CD14-positive monocyte (primary cell): ENCODE measurements at regions not wholly inside any gene's neighbourhood (a gene's known extent, or its start where the extent isn't known, plus 50 kb on each side); places are given as distances from the start of the nearest gene placed in this dataset.

Experiments used
- DNase-seq, 3 donors: peaks; one replicate each; pipeline ENCODE4 v3.0.0-alpha.2; 2011 to 2022
- H2AFZ ChIP-seq: 2 replicates; pipeline ENCODE4 v1.6.0; 2012; ENCODE audit warnings: mild to moderate bottlenecking, low read depth, low read length, inconsistent platforms; ENCODE audit not compliant: insufficient read depth, poor library complexity, severe bottlenecking
- H3K27ac ChIP-seq, 2 donors: 1 replicate in 1 of 2; 2 replicates in 1 of 2; pipeline ENCODE4 v1.5.1; 2012 to 2013; ENCODE audit warnings: low read length in 2 of 2, control low read depth in 1 of 2, inconsistent platforms in 1 of 2, low read depth in 1 of 2, mild to moderate bottlenecking in 1 of 2
- H3K27me3 ChIP-seq, 2 donors: one replicate each; pipeline versions ENCODE4 v1.6.0 to v1.6.1; 2011 to 2013; ENCODE audit warnings: low read length in 2 of 2; ENCODE audit not compliant: control insufficient read depth in 2 of 2, insufficient read depth in 2 of 2
- H3K36me3 ChIP-seq, 2 donors: replicated peaks in 1 of 2; 1 replicate in 1 of 2; 2 replicates in 1 of 2; pipeline versions ENCODE4 v1.5.1 to v1.6.1; 2012 to 2013; ENCODE audit warnings: low read length in 2 of 2, control low read depth in 1 of 2, inconsistent platforms in 1 of 2, mild to moderate bottlenecking in 1 of 2; ENCODE audit not compliant: insufficient read depth in 2 of 2, control insufficient read depth in 1 of 2
- H3K4me1 ChIP-seq, 2 donors: 1 replicate in 1 of 2; 2 replicates in 1 of 2; pipeline versions ENCODE4 v1.5.1 to v1.6.1; 2012 to 2013; ENCODE audit warnings: low read length in 2 of 2, control low read depth in 1 of 2, inconsistent platforms in 1 of 2, mild to moderate bottlenecking in 1 of 2, moderate library complexity in 1 of 2; ENCODE audit not compliant: insufficient read depth in 2 of 2, control insufficient read depth in 1 of 2
- H3K4me2 ChIP-seq: replicated peaks from 2 replicates; pipeline ENCODE3; 2012; ENCODE audit warnings: low read length, moderate library complexity, mild to moderate bottlenecking; ENCODE audit not compliant: poor library complexity, severe bottlenecking; ENCODE audit errors: extremely low read depth
- H3K4me3 ChIP-seq, 3 experiments: fragments of 200-600 bp in 1 of 3; sonication (generic) in 1 of 3; replicated peaks in 1 of 3; 1 replicate in 2 of 3; 2 replicates in 1 of 3; pipeline ENCODE4 v1.5.1; 2011 to 2013; ENCODE audit warnings: low read length in 3 of 3, mild to moderate bottlenecking in 3 of 3, control low read depth in 2 of 3, low read depth in 2 of 3, inconsistent platforms in 1 of 3, moderate library complexity in 1 of 3
- H3K79me2 ChIP-seq: 2 replicates; pipeline ENCODE4 v1.6.0; 2012; ENCODE audit warnings: mild to moderate bottlenecking, control low read depth, inconsistent platforms, low read length, moderate library complexity; ENCODE audit not compliant: insufficient read depth
- H3K9ac ChIP-seq: 2 replicates; pipeline ENCODE4 v1.6.0; 2017; ENCODE audit warnings: low read length, mild to moderate bottlenecking; ENCODE audit not compliant: insufficient read depth, poor library complexity, severe bottlenecking
- H3K9me3 ChIP-seq, 2 donors: replicated peaks in 1 of 2; 1 replicate in 1 of 2; 2 replicates in 1 of 2; pipeline versions ENCODE4 v1.5.1 to v1.6.1; 2012 to 2013; ENCODE audit warnings: low read length in 2 of 2, control low read depth in 1 of 2; ENCODE audit not compliant: control insufficient read depth in 1 of 2, insufficient read depth in 1 of 2
- H4K20me1 ChIP-seq: 2 replicates; pipeline ENCODE4 v1.6.0; 2012; ENCODE audit warnings: mild to moderate bottlenecking, low read length, control low read depth, moderate library complexity; ENCODE audit not compliant: insufficient read depth
- H3K27ac Mint-ChIP-seq, 7 donors: one replicate each; pipeline ENCODE4 v1.8.0; 2020; ENCODE audit warnings: mild to moderate bottlenecking in 7 of 7, mixed read lengths in 7 of 7, moderate library complexity in 6 of 7, inconsistent platforms in 2 of 7
- H3K27me3 Mint-ChIP-seq, 3 donors: one replicate each; pipeline ENCODE4 v1.8.0; 2021 to 2022; ENCODE audit warnings: low read depth in 3 of 3, mild to moderate bottlenecking in 3 of 3, mixed read lengths in 3 of 3, moderate library complexity in 3 of 3, inconsistent platforms in 1 of 3
- H3K36me3 Mint-ChIP-seq, 2 donors: one replicate each; pipeline ENCODE4 v1.8.0; 2020; ENCODE audit warnings: mixed read lengths in 2 of 2, inconsistent platforms in 1 of 2, mild to moderate bottlenecking in 1 of 2
- H3K4me1 Mint-ChIP-seq: one replicate; pipeline ENCODE4 v1.8.0; 2020; ENCODE audit warnings: mild to moderate bottlenecking, mixed read lengths
- H3K4me3 Mint-ChIP-seq, 2 donors: one replicate each; pipeline ENCODE4 v1.8.0; 2020; ENCODE audit warnings: mild to moderate bottlenecking in 2 of 2, mixed read lengths in 2 of 2, moderate library complexity in 1 of 2
- H3K9me3 Mint-ChIP-seq, 7 donors: one replicate each; pipeline ENCODE4 v1.8.0; 2020 to 2022; ENCODE audit warnings: mixed read lengths in 7 of 7, mild to moderate bottlenecking in 6 of 7, moderate library complexity in 6 of 7, inconsistent platforms in 2 of 7
- WGBS: methylation state at CpG from one replicate; pipeline ENCODE4 v1.1.5; 2013; ENCODE audit warnings: missing lambda C conversion rate; ENCODE audit not compliant: insufficient coverage; 5-methylcytosine and 5-hydroxymethylcytosine counted together
- intact Hi-C, 2 donors: fragments of 100-400 bp; cut with micrococcal nuclease; formaldehyde crosslinking; loops; one replicate each; pipeline versions ENCODE4 v1.15.0 to v1.15.1; 2023
- TF ChIP-seq, protein P1 (sequence below): fragments of 200-600 bp; IDR thresholded peaks from one replicate; pipeline ENCODE4 v1.8.0; 2022; ENCODE audit warnings: antibody characterized with exemption, mild to moderate bottlenecking

DNA sequence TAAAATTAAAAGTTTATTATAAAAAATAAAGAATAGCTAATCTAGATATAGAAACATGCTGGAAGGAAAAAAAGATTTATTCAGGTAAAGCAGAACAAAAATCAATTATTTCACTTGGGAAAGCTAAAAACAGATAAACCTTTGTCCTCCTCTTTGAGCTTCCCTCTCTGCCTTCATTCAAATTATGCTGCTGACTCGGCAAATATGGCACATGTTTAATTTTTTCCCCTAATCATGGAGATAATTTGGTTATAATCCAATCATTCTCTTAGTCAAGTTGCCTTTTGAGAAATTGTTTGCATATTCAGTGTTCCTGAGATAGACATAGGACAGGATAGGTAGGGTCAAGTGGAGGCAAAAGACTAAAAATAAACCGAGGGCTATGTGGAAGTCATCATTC is 556.8 kb upstream of the PTCHD4 start:
- no peak overlapping the region for H3K9ac ChIP-seq
- H3K27ac ChIP-seq: no peak overlapping the region
- no peaks in the 10 kb centered on the region for H4K20me1 ChIP-seq
- intact Hi-C loops: no loop called here
- Mint-ChIP-seq H3K27ac (no peak overlapping the region), H3K27me3 (no peaks in the 10 kb centered on the region), H3K9me3 (peaks cover 0 to 4% (median 0%) of the 10 kb centered on the region in 7 donors), H3K36me3 (no peaks in the 10 kb centered on the region), H3K4me1 (no peaks in the 10 kb centered on the region), H3K4me3 (no peak overlapping the region)
- no peaks in the 10 kb centered on the region for H3K4me1 ChIP-seq
- no CpG with 5 or more reads among the region's 2 CpGs for WGBS
- H3K27me3 ChIP-seq: no peaks in the 10 kb centered on the region
- no peaks in the 10 kb centered on the region for H3K9me3 ChIP-seq
- no peak for DNase-seq
- H2AFZ ChIP-seq: no peak overlapping the region
- H3K36me3 ChIP-seq: no peaks in the 10 kb centered on the region
- H3K4me3 ChIP-seq: no peak overlapping the region
- H3K4me2 ChIP-seq: no peak overlapping the region
- TF ChIP-seq, protein P1, sequence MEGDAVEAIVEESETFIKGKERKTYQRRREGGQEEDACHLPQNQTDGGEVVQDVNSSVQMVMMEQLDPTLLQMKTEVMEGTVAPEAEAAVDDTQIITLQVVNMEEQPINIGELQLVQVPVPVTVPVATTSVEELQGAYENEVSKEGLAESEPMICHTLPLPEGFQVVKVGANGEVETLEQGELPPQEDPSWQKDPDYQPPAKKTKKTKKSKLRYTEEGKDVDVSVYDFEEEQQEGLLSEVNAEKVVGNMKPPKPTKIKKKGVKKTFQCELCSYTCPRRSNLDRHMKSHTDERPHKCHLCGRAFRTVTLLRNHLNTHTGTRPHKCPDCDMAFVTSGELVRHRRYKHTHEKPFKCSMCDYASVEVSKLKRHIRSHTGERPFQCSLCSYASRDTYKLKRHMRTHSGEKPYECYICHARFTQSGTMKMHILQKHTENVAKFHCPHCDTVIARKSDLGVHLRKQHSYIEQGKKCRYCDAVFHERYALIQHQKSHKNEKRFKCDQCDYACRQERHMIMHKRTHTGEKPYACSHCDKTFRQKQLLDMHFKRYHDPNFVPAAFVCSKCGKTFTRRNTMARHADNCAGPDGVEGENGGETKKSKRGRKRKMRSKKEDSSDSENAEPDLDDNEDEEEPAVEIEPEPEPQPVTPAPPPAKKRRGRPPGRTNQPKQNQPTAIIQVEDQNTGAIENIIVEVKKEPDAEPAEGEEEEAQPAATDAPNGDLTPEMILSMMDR: no peak
- H3K79me2 ChIP-seq: no peaks in the 10 kb centered on the region

DNA sequence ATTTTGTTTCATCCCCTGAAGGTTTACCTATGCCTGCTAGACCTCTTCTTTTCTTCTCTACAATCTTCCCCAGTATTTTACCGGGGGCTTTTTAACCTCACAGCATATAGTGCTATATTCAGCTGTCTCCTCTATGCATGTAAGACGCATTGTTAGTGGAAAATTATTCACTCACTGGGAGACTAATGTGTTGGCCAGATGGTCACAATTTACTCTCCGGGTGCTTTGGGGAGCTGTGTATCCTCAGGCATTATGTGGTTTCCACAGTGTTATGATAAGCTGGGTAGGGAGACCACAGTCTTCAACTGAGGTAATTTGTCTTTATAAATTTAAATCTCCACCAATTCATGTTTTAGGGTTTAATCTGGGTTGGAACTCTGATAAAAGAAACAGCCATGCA is 553.8 kb upstream of the PTCHD4 start:
- no peaks in the 10 kb centered on the region for H3K27me3 Mint-ChIP-seq
- Histone ChIP-seq H3K27ac (no peak overlapping the region), H4K20me1 (no peaks in the 10 kb centered on the region), H2AFZ (no peak overlapping the region), H3K4me1 (no peaks in the 10 kb centered on the region), H3K27me3 (no peaks in the 10 kb centered on the region), H3K79me2 (no peaks in the 10 kb centered on the region), H3K36me3 (no peaks in the 10 kb centered on the region), H3K9ac (no peak overlapping the region), H3K4me2 (no peak overlapping the region), H3K4me3 (no peak overlapping the region), H3K9me3 (no peaks in the 10 kb centered on the region)
- intact Hi-C loops: no loop called here
- whole genome bisulfite sequencing: 100% methylated on average over 1 of the region's 3 CpGs
- no peak for DNase-seq
- no peaks in the 10 kb centered on the region for H3K36me3 Mint-ChIP-seq
- H3K27ac Mint-ChIP-seq: no peak overlapping the region
- H3K4me1 Mint-ChIP-seq: no peaks in the 10 kb centered on the region
- H3K9me3 Mint-ChIP-seq: peaks cover 0 to 2% (median 0%) of the 10 kb centered on the region in 7 donors
- TF ChIP-seq, protein P1: no peak
- H3K4me3 Mint-ChIP-seq: no peak overlapping the region
